ENCODE measurements at regions not wholly inside any gene's neighbourhood (a gene's known extent, or its start where the extent isn't known, plus 50 kb on each side); places are given as distances from the start of the nearest gene placed in this dataset.

DNA sequence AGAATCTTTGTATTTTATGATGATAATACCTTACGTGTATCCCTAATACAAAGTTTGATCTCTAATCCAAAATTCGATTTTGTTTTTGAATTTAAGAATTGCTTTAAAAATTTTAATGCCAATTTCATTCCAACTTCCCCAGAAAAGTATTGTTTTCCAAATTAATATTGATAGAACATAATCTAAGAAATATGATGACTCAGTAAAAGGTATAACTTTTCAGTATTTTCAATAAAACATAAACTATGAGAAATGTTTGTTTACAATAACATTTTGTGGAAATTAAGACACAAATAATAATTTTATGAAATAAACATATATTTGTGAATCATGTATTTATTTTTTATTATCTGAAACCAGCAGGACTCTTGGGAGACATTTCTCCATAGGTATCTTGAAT, 931.6 kb downstream of the EFNA5 start:
- Histone ChIP-seq H3K4me3 (no peak overlapping the region), H3K9me3 (ENCODE audit: control insufficient read depth in 4 of 4, insufficient read depth in 3 of 4, low read length in 3 of 4) (peaks cover 0 to 4% (median 0%) of the 10 kb centered on the region in 4 donors), H3K36me3 (ENCODE audit: control insufficient read depth in 4 of 4, insufficient read depth in 4 of 4, low read length in 4 of 4) (no peaks in the 10 kb centered on the region), H3K9ac (ENCODE audit: insufficient read depth in 1 of 2, low read length in 2 of 2) (no peak overlapping the region), H3K4me1 (ENCODE audit: control insufficient read depth in 5 of 5, insufficient read depth in 5 of 5, low read length in 5 of 5) (no peaks in the 10 kb centered on the region), H3K27ac (ENCODE audit: low read depth in 1 of 2, low read length in 1 of 2) (no peak overlapping the region), H3K27me3 (ENCODE audit: control insufficient read depth in 3 of 3, insufficient read depth in 3 of 3, low read length in 2 of 3) (no peaks in the 10 kb centered on the region)
- TF ChIP-seq, protein P1, sequence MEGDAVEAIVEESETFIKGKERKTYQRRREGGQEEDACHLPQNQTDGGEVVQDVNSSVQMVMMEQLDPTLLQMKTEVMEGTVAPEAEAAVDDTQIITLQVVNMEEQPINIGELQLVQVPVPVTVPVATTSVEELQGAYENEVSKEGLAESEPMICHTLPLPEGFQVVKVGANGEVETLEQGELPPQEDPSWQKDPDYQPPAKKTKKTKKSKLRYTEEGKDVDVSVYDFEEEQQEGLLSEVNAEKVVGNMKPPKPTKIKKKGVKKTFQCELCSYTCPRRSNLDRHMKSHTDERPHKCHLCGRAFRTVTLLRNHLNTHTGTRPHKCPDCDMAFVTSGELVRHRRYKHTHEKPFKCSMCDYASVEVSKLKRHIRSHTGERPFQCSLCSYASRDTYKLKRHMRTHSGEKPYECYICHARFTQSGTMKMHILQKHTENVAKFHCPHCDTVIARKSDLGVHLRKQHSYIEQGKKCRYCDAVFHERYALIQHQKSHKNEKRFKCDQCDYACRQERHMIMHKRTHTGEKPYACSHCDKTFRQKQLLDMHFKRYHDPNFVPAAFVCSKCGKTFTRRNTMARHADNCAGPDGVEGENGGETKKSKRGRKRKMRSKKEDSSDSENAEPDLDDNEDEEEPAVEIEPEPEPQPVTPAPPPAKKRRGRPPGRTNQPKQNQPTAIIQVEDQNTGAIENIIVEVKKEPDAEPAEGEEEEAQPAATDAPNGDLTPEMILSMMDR (IDR thresholded peaks at IDR 0.05; ENCODE audit: control extremely low read depth, extremely low read depth), result no peak
- no peak for ATAC-seq (ENCODE audit: insufficient read depth, low FRiP score)
- DNase-seq, result no peak
- 86 to 94% methylated on average over 2 of the region's 2 CpGs for WGBS, 2 donors

DNA sequence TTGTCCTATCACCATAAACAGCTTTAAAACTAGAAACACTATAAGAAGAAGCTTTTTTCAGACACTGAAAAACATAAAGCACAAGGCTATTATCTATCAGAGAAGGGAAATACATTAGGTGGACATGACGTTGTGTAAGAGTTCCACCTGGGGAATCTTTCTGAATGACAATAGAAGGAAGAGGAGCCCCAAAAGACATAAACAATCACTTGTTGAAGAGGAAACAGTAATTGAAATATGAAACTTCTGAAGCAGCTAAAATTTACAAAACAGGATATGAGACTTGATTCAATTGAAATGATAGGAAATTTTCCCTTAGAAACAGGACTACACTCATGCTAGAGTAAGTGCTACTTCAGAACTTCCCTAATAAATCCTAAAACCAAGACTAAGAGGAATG, 933.6 kb downstream of the EFNA5 start:
- Histone ChIP-seq H3K9me3 (ENCODE audit: control insufficient read depth in 4 of 4, insufficient read depth in 3 of 4, low read length in 3 of 4) (peaks cover 0 to 7% (median 3%) of the 10 kb centered on the region in 4 donors), H3K9ac (ENCODE audit: insufficient read depth in 1 of 2, low read length in 2 of 2) (no peak overlapping the region), H3K36me3 (ENCODE audit: control insufficient read depth in 4 of 4, insufficient read depth in 4 of 4, low read length in 4 of 4) (no peaks in the 10 kb centered on the region), H3K27ac (ENCODE audit: low read depth in 1 of 2, low read length in 1 of 2) (no peak overlapping the region), H3K4me1 (ENCODE audit: control insufficient read depth in 5 of 5, insufficient read depth in 5 of 5, low read length in 5 of 5) (no peaks in the 10 kb centered on the region), H3K4me3 (no peak overlapping the region), H3K27me3 (ENCODE audit: control insufficient read depth in 3 of 3, insufficient read depth in 3 of 3, low read length in 2 of 3) (no peaks in the 10 kb centered on the region)
- TF ChIP-seq, protein P1 (IDR thresholded peaks at IDR 0.05; ENCODE audit: control extremely low read depth, extremely low read depth), result no peak
- 53 to 64% methylated on average over 1 of the region's 1 CpG for WGBS, 2 donors
- no peak for ATAC-seq (ENCODE audit: insufficient read depth, low FRiP score)
- no peak for DNase-seq

DNA sequence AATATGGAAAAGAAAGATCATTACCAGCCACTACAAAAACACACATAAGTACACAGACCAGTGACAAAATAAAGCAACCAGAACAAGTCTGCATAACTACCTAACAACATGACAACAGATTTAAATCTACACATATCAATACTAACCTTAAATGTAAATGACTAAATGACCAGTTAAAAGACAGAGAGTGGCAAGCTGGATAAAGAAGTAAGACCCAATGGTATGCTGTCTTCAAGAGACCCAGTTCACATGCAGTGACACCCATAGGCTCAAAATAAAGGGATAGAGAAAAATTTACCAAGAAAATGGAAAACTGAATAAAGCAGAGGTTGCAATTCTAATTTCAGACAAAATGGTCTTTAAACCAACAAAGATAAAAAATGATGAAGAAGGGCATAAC, 938.1 kb downstream of the EFNA5 start:
- Histone ChIP-seq H3K9ac (ENCODE audit: insufficient read depth in 1 of 2, low read length in 2 of 2) (no peak overlapping the region), H3K4me3 (no peak overlapping the region), H3K27ac (ENCODE audit: low read depth in 1 of 2, low read length in 1 of 2) (no peak overlapping the region), H3K9me3 (ENCODE audit: control insufficient read depth in 4 of 4, insufficient read depth in 3 of 4, low read length in 3 of 4) (peaks cover 0 to 10% (median 8%) of the 10 kb centered on the region in 4 donors), H3K36me3 (ENCODE audit: control insufficient read depth in 4 of 4, insufficient read depth in 4 of 4, low read length in 4 of 4) (no peaks in the 10 kb centered on the region), H3K4me1 (ENCODE audit: control insufficient read depth in 5 of 5, insufficient read depth in 5 of 5, low read length in 5 of 5) (no peaks in the 10 kb centered on the region), H3K27me3 (ENCODE audit: control insufficient read depth in 3 of 3, insufficient read depth in 3 of 3, low read length in 2 of 3) (no peaks in the 10 kb centered on the region)
- TF ChIP-seq, protein P1 (IDR thresholded peaks at IDR 0.05; ENCODE audit: control extremely low read depth, extremely low read depth), result no peak
- ATAC-seq (ENCODE audit: insufficient read depth, low FRiP score) (no peak), DNase-seq (no peak)

DNA sequence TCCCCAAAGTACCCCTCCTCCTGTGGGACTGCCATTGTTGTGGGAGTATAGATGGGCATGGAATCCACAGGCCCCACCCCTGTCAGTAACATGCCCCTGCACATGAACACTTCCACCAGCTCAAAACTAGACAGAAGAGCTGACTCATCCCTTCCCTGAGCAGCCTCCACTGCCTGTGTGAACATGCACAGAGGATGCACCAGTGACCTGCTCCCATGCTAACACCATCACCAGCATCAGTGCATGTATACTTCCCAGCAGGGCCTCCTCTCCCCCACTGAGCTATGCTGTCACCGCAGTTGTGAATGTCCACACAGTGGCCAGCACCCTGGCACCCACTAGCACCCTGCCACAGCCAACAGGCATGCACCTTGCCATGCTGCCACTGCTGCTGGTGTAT, 939.8 kb downstream of the EFNA5 start:
- WGBS, 2 donors, result 100% methylated on average over 1 of the region's 1 CpG
- Histone ChIP-seq H3K27me3 (ENCODE audit: control insufficient read depth in 3 of 3, insufficient read depth in 3 of 3, low read length in 2 of 3) (no peaks in the 10 kb centered on the region), H3K4me1 (ENCODE audit: control insufficient read depth in 5 of 5, insufficient read depth in 5 of 5, low read length in 5 of 5) (no peaks in the 10 kb centered on the region), H3K9me3 (ENCODE audit: control insufficient read depth in 4 of 4, insufficient read depth in 3 of 4, low read length in 3 of 4) (peaks cover 0 to 10% (median 8%) of the 10 kb centered on the region in 4 donors), H3K4me3 (no peak overlapping the region), H3K27ac (ENCODE audit: low read depth in 1 of 2, low read length in 1 of 2) (no peak overlapping the region), H3K9ac (ENCODE audit: insufficient read depth in 1 of 2, low read length in 2 of 2) (no peak overlapping the region), H3K36me3 (ENCODE audit: control insufficient read depth in 4 of 4, insufficient read depth in 4 of 4, low read length in 4 of 4) (no peaks in the 10 kb centered on the region)
- ATAC-seq (ENCODE audit: insufficient read depth, low FRiP score), result no peak
- TF ChIP-seq, protein P1 (IDR thresholded peaks at IDR 0.05; ENCODE audit: control extremely low read depth, extremely low read depth), result no peak
- DNase-seq, result no peak
